GM03348 (cell line): ENCODE measurements at regions not wholly inside any gene's neighbourhood (a gene's known extent, or its start where the extent isn't known, plus 50 kb on each side); places are given as distances from the start of the nearest gene placed in this dataset.
A peak's percentile ranks its signal among the peaks of the same experiment; 100 is the strongest.

ENCODE experiments used
- DNase-seq: peaks from one replicate; pipeline ENCODE4 v3.0.0; 2012; ENCODE audit warnings: low spot score

DNA sequence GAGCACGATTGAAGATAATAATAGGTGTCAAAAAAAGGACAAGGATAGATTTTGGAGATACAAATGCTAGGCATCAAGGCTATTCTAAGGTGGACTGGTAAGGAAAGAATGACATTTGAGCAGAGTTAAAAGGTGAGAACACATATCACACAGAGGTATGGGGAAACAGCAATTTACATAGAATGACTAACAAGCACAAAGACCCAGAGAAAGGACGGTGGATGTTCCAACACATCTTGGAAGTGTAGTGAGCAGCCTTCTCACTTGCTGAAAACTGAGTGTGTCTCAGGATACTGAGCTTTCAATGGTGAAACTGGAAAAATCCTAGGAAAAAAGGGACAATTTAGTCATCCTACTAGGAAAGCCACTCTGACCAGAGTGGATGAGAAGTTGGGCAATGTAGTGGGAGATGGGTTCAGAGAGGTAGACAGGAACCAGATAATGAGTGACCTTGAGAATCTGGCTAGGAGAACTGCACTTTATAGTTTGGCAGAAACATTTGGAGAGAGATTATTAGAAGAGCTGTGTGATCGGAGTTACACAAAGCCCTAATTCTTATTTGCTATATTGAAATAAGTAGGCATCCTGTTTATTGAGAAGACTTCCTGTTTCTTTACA, 706.0 kb downstream of the KCNA4 start:
- DNase-seq, result no peak

DNA sequence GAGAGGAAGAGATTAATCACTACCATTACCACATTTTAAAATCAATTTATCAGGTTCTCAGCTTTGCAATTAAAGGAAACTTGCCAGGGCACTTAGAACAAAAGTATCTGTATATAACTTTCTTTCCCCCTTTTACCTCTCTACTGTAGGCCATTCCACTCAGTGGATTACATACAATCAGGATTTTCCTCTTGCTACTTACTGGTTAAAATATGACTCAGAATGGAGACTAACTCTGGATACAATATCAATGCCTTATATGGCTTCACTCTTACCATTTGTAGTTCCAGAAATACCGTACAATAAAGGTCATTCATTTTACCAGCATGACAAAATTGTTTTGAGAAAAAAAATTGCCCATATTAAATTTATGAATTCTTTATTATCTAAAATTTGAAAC, 706.8 kb downstream of the KCNA4 start:
- peak; percentile 30 for DNase-seq

DNA sequence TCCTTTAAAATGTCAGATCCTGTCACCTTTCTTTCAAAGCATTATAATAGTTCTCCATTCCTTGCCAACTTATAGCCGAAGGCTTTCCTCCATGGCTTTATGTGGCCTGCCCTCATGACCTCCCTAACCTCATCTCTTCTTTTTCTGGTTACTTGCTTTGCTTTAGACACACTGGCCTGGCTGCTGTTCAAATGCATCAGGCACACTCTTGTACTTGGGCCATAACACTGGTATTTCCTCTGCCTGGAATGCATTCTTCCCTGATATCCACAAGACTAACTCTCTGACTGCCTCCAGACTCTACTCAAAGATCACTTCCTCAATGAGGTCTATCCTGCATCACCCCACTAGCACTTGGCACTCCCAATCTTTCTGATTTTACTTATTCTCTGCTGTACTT, 710.3 kb downstream of the KCNA4 start:
- DNase-seq, result peak; percentile 62

DNA sequence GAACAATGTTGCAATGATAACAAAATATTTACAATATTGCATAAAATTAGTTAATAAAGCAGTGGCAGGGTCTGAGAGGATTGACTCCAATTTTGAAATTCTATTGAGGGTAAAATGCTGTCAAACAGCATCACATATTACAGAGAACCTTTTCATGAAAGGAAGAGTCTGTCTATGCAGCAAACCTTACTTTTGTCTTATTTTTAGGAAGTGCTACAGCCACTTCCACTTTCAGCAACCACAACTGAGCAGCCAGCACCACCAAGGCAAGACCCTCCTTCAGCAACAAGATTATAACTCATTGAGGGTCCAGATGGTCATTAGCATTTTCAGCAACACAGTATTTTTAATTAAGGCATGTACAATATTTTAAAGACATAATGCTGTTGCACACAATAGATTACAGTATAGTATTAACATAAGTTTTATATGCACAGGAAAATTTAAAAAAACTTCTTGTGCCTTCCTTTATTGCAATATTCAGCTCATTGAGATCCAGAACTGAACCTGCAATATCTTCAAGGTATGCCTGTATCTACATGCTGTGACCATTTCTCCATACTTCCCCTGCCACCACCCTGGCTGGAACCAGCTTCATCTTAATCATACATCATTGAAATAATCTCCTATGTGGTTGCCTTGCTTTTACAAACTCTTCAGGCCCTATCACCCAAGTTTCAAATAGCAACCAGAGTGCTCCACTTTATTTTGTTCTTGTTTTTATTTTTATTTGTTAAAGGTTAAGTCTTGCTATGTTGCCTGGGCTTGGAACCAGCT, 711.2 kb downstream of the KCNA4 start:
- no peak for DNase-seq

DNA sequence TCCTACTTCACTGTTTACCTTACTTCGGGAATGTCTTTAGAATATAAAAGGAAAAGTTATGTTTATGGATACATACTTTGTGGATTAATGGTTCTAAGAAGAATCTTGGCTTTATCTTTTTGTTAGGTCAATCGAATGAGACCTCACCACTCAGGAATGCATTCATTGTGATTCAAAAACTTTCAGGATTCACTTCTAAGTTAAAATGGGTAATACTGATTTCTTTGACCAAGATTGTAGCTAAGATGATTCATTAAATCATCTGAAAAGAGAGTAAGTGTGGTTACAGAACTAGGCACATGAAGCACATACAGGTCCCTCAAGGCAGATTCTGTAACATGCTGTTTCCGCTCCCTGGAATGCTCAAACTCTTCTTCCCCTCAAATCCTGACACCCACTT, 716.4 kb downstream of the KCNA4 start:
- DNase-seq, result peak; percentile 54

DNA sequence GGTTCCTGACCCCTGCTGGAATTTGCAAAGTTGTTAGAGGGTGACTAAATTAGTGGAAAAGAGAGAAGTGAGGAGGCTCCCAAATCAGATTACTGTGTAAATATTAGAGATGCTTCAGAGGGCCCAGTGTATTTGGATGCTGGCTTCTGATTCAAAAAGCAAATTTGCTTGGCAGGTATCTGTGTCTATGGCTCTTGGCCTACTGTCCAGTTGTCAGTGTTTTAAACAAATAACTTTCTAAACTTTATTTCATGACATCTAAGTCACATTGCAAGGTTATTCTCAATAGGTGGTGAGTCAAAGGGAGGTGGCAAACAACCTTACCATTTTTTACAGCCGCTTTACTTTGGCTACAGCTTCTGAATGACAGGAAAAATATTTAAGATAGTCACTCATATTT, 720.1 kb downstream of the KCNA4 start:
- no peak for DNase-seq

DNA sequence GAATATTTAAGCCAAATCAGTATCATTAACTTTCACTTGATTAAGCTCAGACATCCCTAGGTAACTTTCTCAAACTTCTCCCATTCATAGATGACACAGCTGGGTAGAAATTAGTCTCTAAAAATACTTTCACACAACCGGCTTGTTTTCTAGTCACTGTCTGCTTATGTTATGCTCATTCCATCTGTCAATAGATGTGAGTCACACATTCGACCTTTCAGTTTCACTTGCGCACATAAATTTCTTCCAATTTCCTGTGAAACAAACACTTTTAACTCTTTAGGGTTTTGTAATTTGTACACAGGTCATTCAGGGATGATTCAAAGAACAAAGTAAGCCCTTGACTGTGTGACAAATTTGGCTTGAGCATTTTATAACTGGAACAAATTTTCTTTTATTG, 723.0 kb downstream of the KCNA4 start:
- DNase-seq, result peak; percentile 35

DNA sequence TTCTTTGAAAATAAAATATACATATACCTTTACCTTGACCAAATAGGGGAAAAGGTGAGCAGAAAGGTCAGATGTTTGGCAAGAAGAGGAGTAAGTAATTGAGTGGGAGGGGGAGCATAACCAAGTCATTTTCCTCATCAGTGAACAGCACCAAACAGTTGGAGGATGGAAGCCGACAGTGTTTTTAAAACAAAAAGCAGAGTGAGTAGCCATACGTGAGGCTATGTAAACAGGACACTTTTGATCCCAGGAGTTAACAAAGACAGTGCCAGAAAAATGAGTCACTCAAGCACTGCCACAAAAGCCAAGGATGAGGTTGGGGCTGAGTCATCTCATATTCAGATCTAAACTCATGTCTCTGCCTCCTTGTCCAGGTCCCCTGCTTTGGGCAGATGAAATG, 734.7 kb downstream of the KCNA4 start:
- peak; percentile 69 for DNase-seq

DNA sequence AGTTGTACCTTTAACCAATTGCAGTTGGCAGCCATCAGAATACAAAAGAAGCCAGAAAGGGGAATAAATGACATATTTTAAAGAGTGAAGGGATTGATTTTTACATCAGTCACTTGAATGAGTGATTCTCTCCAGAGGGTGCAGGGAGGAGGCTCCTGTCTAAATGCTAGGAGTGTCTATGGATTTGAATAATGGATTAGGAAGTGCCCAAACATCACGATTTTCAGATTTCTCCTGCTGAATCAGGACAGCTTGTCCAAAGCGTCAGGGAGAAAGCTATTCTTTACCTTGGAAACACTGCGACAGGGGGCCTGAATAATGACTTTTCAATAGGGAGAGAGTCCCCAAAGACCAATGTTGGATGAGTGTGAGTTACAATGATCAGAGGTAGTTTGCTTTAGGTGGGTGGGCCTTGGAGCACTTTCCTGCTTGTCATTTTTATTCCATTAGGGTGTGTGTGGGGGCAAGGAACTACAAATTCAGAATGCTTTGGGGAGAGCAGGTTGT, 735.5 kb downstream of the KCNA4 start:
- no peak for DNase-seq

DNA sequence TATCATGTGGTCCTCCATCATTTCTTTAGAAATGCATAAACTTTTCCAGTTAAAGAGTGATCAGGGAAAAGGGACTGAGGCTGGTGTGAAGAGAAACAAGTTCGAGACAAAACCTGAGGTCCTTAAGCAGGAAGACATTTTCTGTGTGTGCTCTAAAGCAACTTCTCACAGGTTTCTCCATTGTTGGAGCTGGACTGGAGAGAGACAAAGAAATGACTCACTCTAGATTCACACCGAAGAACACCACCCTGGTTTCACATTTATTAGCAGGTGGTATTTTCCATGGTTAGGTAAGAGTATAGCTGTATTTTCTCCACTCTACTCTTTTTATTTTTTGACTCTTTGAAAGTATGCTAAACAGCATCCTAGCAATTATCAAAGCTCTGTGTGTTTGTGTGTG, 736.4 kb downstream of the KCNA4 start:
- DNase-seq, result no peak

DNA sequence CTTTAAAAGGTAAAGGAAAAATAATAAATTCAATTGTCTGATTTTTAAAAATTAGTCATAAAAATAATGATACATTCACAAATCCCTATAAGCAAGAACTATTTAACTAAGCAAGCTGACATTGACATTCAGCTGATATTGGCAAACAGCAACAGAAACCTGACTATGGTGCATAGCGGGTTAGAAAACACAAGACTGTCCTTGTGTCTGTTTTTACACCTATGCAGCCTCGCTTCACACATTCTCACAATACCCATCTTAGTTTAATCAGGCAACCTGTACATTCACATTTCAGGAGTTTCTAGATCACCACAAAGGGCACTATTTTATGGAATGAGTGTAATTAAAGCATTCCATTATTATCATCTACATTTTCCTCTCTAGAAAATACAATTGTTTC, 737.1 kb downstream of the KCNA4 start:
- no peak for DNase-seq

DNA sequence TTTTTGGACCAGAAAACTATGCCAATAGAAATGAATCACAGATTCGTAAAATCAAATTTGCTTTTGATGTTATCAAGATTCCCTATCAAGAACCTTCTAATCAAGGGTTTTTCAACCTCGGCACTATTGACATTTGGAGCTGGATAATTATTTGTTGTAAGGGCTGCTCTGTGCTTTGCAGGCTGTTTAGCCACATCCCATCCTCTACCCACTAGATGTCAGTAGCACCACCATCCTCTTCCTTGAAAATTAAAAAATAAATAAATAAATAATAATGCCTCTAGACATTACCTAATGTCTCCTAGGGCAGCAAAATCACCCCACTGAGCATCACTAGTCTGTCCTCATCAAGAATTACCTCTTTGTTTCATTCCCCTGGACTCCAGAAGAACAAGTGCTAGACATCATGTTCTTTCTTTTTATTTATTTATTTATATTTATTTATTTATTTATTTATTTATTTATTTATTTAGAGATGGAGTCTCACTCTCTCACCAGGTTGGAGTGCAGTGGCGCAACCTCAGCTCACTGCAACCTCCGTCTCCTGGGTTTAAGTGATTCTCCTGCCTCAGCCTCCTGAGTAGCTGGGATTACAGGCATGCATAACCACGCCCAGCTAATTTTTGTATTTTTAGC, 744.7 kb downstream of the KCNA4 start:
- peak; percentile 57 for DNase-seq

DNA sequence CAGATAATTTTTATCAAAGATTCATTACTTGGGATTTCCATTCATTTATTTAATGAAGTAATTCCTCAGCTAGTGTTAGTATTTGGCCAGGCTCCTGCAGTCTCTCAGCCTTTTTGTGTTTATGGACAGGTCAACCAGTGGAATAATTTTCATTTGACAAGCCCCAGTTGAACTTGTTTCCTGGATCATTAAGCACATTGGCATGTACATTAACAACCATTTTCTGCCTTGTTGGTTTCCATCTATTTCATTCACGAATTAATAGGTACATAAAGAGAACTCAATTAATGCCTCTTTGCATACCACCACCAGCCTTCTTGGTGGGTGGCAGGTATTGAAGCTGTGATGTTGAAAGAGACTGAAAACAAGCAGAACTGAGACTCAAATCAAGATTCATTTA, 745.2 kb downstream of the KCNA4 start:
- no peak for DNase-seq

DNA sequence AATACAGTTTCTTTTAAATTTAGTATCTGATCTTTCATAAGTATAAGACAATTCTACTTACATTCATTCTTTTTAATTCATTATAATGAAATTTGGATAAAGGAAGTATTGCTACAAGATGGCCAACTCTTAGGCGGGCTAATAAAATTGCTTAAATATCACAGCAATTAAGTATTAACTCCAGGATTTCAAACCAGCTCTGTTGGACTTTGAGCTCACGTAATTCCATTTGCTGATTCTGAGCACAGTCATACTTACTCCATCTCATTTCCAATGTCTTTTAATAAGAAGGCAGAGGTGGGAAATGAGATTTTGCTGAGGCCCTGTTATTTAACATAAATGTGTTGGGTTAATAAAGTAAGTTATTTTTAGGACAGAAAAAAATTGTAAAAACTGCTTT, 748.1 kb downstream of the KCNA4 start:
- DNase-seq, result no peak

DNA sequence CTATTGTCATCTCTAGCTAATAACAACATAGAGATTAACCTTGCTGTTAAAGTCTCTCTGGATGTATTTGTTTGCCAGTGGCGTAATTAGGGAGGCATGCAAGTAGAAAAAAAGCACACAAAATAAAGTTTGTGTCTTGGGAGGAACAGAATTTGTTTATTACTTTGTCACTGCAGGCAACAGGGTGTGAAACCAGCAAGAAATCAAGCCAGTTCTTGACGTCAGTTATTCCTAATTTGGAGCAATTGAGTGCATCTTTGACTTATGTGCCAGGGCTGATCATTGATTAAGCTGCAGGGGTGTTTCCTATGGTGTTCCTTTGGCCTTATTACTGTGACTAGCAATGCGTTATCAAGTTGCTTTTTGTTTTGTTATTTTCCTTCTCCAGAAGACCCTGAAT, 751.0 kb downstream of the KCNA4 start:
- DNase-seq, result no peak

DNA sequence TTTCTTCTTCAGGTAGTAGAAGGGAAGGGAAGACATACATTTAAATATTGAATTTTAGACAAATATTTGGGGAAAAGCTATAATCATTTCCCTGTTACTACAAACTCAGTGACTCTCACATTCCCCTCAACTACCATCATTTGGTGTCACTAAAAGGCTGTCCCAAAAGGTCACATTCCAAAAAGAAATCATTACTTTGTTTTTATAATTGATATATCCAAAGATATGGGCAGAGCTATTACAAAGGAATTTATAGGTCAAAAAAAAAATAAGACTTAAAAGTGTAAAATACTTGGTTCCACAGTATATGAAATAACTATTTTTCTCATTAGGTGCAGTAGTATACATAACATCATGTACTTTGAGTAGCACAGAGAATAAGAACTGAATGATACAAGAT, 751.4 kb downstream of the KCNA4 start:
- no peak for DNase-seq

DNA sequence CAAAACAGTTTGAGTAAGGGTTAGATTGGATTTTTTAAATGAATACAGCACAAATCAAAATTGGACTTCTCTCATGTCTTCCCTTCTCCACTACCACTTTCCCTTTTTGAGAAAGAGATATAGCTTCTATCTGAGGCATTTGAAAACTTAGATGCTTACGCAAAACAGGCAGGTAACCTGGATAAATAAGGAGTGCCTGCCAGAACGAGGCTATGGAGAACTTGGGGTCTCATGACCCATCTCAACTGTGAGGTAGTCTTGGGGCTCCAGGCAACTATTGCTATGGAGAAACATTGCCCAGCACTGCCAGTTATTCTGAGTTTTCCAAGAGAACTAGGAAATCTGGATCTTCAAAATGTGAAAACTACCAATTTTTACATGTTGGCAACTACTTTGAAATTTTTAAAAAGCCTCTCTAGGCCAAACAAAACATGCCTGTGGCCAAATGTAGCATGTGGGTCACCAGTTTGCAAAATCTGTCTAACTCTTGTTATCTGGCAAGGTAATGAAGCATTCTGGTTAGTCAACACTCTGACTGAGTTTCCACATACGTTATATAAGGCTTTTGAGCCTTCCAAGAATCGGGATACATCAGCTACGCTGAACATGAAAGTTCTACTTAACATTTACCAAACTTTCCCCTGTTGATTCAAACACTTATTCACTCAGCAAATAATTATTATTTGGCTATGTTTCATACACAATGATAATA, 752.7 kb downstream of the KCNA4 start:
- peak; percentile 16 for DNase-seq

DNA sequence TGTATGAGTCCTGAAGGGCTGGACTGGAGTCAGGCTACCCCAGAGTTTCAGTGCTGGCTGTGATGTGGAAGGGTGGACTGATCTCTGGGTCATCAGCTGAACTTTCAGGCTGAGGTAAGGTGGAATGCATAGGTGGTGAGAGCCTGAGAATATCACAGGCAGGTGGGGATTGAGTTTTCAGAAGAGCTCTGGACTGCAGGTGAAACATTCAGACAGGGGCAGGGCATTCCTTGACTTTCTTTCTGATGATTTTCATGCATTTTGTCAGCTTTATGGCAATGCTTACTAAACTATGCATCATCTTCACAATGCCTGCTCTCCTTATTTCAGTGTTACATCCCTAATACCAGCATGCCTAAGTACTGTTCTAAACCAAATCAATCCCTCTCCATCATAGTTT, 755.0 kb downstream of the KCNA4 start:
- DNase-seq, result no peak

DNA sequence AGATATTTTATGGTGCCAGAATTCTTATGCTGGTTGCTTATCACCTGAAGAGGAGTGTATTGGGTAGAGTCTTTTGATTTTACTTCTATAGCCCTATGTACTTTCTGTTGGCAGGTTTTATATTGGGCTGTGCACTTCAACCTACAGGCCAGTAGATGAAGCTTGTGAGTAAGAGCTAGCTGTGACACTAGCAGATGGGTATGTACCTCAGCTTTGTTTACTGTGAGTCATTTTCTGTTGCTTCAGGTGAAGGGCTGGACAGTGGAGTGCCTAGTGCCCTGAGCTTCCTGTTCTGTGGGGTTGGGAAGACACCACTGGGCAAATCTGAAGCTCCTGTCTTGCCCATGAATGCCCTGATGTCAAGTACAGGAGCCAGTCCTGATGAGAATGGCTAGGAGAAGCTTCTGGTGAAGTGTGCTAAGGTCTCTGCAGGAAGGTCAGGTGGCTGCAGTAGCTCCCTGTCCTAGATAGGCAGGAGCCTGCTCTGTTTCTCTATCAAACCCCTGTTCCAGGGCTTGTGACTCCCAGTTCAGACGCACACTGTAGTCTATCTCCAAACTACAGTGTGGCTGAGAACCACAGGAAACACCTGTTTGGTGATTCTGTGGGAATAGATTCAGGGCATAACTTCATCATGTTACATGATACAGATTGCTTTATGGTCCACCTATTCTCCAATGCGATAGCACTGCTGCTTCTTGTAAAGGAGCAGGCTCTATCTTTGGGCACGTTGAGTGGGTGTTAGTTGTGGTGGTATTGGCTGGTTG, 755.7 kb downstream of the KCNA4 start:
- peak; percentile 2 for DNase-seq

DNA sequence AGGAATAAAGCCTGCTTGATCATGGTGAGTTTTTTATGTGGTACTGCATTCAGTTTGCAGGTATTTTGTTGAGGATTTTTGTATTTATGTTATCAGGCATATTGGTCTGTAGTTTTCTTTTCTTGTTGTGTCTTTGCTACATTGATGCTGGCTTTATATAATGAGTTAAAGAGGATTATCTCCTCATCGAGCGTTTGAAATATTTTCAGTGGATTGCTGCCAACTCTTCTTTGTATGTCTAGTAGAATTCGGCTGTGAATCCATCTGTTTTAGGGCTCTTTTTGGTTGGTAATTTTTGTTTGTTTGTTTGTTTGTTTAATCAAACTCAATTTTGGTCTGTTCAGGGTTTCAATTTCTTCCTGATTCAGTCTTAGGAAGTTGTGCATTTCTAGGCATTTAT, 758.4 kb downstream of the KCNA4 start:
- no peak for DNase-seq

DNA sequence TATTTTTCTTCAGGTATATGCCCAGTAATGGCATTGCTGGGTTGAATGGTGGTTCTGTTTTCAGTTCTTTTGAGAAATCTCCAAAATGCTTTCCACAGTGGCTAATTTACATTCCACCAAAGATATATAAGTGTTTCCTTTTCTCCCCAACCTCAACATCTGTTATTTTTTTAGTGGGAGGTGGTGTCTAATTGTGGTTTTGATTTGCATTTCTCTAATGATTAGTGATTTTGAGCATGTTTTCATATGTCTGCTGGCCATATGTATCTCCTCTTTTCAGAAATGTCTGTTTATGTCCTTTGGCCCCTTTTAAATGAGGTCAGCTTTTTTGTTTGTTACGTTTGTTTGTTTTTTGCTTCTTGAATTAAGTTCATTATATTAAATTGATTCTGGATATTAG, 760.2 kb downstream of the KCNA4 start:
- DNase-seq, result no peak

DNA sequence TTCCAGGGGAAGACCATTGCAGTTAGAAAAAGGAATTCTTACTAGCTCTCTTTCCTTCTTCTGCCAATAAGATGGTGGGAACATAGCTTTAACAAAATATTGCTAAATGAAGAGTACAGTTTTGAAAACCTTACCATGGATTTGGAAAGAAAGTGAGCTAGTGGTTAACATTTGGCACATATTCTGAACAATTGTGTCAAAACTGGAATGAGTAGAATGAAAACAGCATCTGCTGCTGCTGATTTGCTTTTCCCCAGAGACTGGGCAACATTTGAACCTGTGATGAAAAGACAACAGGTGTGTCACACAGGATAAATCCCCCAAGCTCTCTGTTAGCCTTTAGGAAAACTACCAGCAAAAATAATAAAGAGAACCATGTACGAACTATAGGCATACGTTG, 761.4 kb downstream of the KCNA4 start:
- DNase-seq, result no peak
